Mesothelial cell of epicardium (in vitro differentiated cells): ENCODE measurements at regions not wholly inside any gene's neighbourhood (a gene's known extent, or its start where the extent isn't known, plus 50 kb on each side); places are given as distances from the start of the nearest gene placed in this dataset.
"Not testable (repeated sequence)": the region's sequence is repeated elsewhere in the genome, so short reads cannot be mapped to it uniquely, and the experiment has no call there.

ENCODE experiments used
- DNase-seq, 2 experiments: peaks; one replicate each; pipeline ENCODE4 v3.0.0; 2021; ENCODE audit warnings: low spot score in 2 of 2; ENCODE audit not compliant: unreplicated experiment in 2 of 2
- H3K27ac Mint-ChIP-seq: 2 replicates; pipeline ENCODE4 v1.8.0; 2021; ENCODE audit warnings: mixed read lengths
- H3K27me3 Mint-ChIP-seq: 2 replicates; pipeline ENCODE4 v1.8.0; 2021; ENCODE audit warnings: low read depth, mixed read lengths
- H3K36me3 Mint-ChIP-seq: 2 replicates; pipeline ENCODE4 v1.8.0; 2021; ENCODE audit warnings: mixed read lengths
- H3K4me1 Mint-ChIP-seq: 2 replicates; pipeline ENCODE4 v1.8.0; 2021; ENCODE audit warnings: mixed read lengths
- H3K4me3 Mint-ChIP-seq: 2 replicates; pipeline ENCODE4 v1.8.0; 2021; ENCODE audit warnings: mild to moderate bottlenecking, moderate library complexity, mixed read lengths
- H3K9me3 Mint-ChIP-seq: 2 replicates; pipeline ENCODE4 v1.8.0; 2021; ENCODE audit warnings: mixed read lengths
- CTCF ChIP-seq: fragments of 200-600 bp; sonication (generic); IDR thresholded peaks from one replicate; pipeline ENCODE4 v1.5.0; 2021; ENCODE audit warnings: antibody characterized with exemption; ENCODE audit not compliant: unreplicated experiment

GRCh38 chr2:16390561-16390960 lies 275.1 kb downstream of the CYRIA start:
- Mint-ChIP-seq H3K27me3 (no peaks in the 10 kb centered on the region), H3K36me3 (no peaks in the 10 kb centered on the region), H3K27ac (no peak overlapping the region), H3K9me3 (no peaks in the 10 kb centered on the region), H3K4me1 (peaks cover 17% of the 10 kb centered on the region), H3K4me3 (no peak overlapping the region)
- no peak for DNase-seq
- TF ChIP-seq CTCF = no peak

- no peak for DNase-seq
- no peaks in the 10 kb centered on the region for H3K36me3 Mint-ChIP-seq
- H3K4me3 Mint-ChIP-seq = no peak overlapping the region
- no peak for TF ChIP-seq CTCF
- no peaks in the 10 kb centered on the region for H3K9me3 Mint-ChIP-seq
- peaks cover 20% of the 10 kb centered on the region for H3K4me1 Mint-ChIP-seq
- H3K27ac Mint-ChIP-seq = no peak overlapping the region
- no peaks in the 10 kb centered on the region for H3K27me3 Mint-ChIP-seq
Measured at GRCh38 chr2:16389611-16390010, 276.0 kb downstream of the CYRIA start.

GRCh38 chr2:16388199-16388830 lies 277.3 kb downstream of the CYRIA start:
- peaks cover 20% of the 10 kb centered on the region for H3K4me1 Mint-ChIP-seq
- H3K27me3 Mint-ChIP-seq, H3K36me3 Mint-ChIP-seq, H3K9me3 Mint-ChIP-seq, H3K4me3 Mint-ChIP-seq, H3K27ac Mint-ChIP-seq, DNase-seq: not testable (repeated sequence)

GRCh38 chr2:16387461-16387984 lies 278.1 kb downstream of the CYRIA start:
- H3K36me3 Mint-ChIP-seq = no peaks in the 10 kb centered on the region
- no peak overlapping the region for H3K27ac Mint-ChIP-seq
- peaks cover 15% of the 10 kb centered on the region for H3K4me1 Mint-ChIP-seq
- H3K27me3 Mint-ChIP-seq = no peaks in the 10 kb centered on the region
- H3K9me3 Mint-ChIP-seq = no peaks in the 10 kb centered on the region
- H3K4me3 Mint-ChIP-seq = no peak overlapping the region
- no peak for TF ChIP-seq CTCF
- no peak for DNase-seq

GRCh38 chr2:16386431-16386830 lies 279.2 kb downstream of the CYRIA start:
- no peak overlapping the region for H3K4me3 Mint-ChIP-seq
- H3K4me1 Mint-ChIP-seq = peaks cover 8% of the 10 kb centered on the region
- no peaks in the 10 kb centered on the region for H3K27me3 Mint-ChIP-seq
- no peaks in the 10 kb centered on the region for H3K9me3 Mint-ChIP-seq
- H3K27ac Mint-ChIP-seq = no peak overlapping the region
- no peaks in the 10 kb centered on the region for H3K36me3 Mint-ChIP-seq
- DNase-seq = no peak
- TF ChIP-seq CTCF = no peak

- H3K27me3 Mint-ChIP-seq = no peaks in the 10 kb centered on the region
- H3K4me3 Mint-ChIP-seq = no peak overlapping the region
- DNase-seq = no peak
- H3K9me3 Mint-ChIP-seq = no peaks in the 10 kb centered on the region
- H3K27ac Mint-ChIP-seq = no peak overlapping the region
- no peaks in the 10 kb centered on the region for H3K36me3 Mint-ChIP-seq
- H3K4me1 Mint-ChIP-seq = peaks cover 8% of the 10 kb centered on the region
- no peak for TF ChIP-seq CTCF
Measured at GRCh38 chr2:16386031-16386430, 279.6 kb downstream of the CYRIA start.
